ENCODE measurements at regions not wholly inside any gene's neighbourhood (a gene's known extent, or its start where the extent isn't known, plus 50 kb on each side); places are given as distances from the start of the nearest gene placed in this dataset.
"Not testable (repeated sequence)": the region's sequence is repeated elsewhere in the genome, so short reads cannot be mapped to it uniquely, and the experiment has no call there.

DNA sequence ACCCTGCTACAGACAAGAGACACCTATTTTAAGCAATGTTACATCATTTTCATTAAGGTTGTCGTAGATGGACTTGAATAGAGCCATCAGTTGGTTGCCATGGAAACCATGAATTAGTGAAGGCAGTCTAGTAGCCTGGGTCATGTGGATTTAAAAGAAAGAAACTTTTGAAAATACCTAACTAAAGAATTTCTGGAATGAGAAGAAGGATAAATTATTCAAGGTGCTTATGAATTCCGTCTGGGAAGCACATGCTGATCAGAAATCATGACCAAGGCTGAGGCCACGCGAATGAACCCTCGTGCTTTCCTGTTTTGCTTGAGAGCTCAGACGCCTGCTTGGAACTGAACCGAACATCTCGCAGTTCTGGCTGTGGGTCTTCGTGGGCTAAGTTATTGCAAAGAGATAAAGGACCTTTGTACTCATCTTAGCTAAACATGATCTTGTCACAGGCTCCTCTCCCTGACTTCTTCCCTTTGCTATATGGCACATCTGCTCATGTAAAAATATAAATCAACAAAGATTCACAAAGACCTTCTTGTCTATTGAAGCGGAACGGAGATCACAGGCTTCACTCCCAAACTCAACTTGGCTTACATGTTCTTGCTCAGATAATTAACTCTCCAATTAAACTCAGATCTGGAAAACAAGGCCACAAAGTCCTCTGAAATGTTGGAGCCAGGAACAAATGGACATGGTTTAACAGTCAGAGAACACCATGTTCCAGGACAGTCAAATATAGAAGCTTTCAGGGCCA is 140.2 kb downstream of the NUFIP1 start:
- DNase-seq (ENCODE audit: low read depth) = no peak

DNA sequence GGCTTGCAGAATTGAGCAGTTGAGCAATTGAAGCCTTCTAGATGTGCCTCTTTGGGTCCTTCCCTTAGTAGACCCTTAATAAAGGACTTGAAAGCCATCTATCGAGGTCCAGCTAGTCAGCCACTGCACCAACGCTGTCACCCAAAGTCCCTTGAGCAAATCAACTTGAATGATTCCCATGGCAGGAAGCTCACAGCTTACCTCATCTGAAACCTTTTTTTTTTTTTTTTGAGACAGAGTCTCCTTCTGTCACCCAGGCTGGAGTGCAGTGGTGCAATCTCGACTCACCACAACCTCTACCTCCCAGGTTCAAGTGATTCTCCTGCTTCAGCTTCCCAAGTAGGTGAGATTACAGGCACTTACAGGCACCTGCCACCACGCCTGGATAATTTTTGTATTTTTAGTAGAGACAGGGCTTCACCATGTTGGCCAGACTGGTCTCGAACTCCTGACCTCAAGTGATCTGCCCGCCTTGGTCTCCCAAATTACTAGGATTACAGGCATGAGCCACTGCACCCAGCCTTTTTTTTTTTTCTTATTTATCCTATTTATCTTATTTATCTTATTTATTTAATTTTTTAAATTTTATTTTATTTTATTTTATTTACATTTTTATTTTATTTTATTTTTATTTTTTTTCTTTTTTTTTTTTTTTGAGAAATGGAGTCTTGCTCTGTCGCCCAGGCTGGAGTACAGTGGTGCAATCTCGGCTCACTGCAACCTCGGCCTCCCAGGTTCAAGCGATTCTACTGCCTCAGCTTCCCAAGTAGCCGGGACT is 143.8 kb downstream of the NUFIP1 start:
- DNase-seq (ENCODE audit: low read depth) = not testable (repeated sequence)

DNA sequence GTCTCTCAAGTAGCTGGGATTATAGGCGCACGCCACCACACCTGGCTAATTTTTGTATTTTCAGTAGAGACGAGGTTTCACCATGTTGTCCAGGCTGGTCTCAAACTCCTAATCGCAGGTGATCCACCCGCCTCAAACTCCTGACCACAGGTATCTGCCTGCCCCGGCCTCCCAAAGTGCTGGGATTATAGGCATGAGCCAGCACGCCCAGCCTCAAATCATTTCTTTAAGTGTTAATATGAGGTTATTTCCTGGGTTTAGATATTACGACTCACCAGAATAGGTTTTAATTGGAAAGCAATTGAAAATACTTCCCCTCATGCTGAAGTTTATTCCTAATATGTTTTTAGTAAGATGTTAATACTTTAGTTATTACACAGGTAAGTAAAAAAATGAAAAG is 144.5 kb downstream of the NUFIP1 start:
- DNase-seq (ENCODE audit: low read depth) = no peak

DNA sequence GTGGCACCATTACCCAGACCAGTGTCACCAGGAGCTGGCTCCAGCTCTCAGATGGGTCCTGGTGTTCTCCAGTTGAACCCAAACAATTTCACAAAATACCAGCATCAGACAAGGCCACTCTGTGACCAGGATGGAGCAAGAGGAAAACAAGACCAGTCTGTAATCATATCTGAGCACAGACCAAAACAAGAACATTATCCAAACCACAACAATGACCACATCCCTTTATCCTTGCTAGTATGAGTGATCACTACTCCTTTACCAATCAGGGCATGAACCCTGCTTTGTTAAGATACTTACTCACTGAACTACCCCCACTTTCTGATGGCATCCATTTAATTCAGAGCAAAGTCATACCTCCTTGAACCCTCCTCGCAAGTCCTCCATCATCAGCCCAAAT is 145.9 kb downstream of the NUFIP1 start:
- DNase-seq (ENCODE audit: low read depth) = no peak

DNA sequence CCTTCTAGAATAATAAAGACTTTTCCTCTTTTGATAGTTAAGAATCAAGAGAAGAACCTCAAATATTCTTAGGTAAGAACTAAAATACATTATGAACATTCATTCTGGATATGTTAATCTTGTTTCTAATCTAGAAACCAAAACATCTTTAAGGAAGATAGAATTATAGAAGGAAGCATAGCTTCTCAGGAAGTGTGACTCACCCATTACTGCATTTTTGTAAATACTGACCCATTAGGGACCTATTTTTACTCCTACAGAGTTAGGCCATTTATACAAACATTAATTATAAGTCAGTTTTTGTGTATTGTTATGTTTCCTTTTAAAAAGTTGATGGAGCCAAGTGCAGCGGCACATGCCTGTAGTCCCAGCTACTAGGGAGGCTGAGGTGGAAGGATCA is 147.1 kb downstream of the NUFIP1 start:
- DNase-seq (ENCODE audit: low read depth) = no peak

DNA sequence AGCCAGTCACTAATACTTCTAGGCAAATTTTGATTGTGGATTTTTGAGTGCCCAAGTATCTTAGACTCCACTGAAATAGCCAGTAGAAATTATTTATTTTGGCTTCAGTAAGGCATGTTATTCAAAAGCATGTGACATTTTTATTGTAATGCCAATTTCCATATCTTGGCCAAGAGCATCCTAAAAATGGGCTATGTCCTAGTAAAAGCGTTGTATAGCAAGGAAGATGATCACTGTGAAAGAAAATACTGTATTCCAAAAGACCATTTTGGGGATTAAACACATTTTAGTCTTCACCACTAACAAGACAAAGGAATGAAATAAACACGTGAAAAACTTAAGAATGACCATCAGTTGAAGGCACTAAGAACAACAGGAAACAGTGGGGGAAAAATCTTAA is 149.1 kb downstream of the NUFIP1 start:
- no peak for DNase-seq (ENCODE audit: low read depth)

DNA sequence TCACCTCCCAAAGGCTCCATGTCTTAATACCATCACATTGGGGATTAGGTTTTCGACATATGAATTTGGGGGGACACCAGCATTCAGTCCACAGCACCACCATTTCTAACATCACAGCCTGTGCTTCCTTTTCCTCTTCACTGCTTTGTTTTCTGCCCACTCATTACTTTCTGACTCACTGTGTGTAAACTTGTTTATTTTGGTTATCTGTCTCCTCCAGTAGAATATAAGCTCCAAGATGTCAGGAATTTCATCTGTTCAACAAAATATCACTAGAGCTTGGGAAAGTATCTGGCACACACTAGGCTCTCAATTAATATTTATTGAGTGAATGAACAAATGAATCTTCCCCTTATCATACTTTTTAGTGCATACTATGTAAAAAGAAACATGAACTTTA is 152.0 kb downstream of the NUFIP1 start:
- DNase-seq (ENCODE audit: low read depth) = no peak

DNA sequence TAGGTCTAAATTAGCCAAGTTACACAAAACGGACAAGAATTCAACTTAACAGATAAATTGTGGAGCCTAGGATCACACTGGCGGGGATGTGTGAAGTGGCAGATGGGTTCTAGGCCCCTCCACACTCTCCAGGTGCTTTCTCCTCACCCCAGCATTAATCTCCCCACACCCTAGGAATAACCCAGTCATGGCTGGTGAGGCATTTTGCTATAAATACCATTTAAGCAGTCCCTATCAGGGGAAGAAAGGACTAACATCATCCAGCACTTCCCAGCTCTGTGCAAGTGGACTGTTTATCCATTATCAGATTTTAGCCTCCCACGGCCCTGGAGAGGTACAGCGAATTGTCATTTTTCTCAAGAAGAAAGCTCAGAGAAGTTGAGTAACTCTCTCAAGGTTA is 154.9 kb downstream of the NUFIP1 start:
- DNase-seq (ENCODE audit: low read depth) = no peak

DNA sequence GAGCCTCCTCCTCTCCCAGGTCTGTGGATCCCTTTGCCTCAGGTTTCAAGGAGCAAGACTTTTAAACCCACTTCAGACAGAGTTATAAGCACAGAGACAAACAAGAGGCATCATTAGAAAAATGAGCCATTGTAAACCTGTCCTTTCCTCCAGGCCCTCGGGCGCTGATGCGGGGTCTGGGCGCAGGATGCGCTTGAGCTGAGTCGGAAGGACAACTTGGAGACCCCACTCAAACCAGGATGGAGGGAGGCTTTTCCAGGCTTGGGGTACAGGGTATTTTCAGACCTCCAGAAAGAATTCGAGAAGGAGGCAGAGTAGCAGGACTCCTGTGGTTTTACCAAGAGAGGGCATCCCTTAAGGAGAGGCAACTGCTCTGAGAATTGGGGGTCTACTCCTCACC is 155.6 kb downstream of the NUFIP1 start:
- no peak for DNase-seq (ENCODE audit: low read depth)

DNA sequence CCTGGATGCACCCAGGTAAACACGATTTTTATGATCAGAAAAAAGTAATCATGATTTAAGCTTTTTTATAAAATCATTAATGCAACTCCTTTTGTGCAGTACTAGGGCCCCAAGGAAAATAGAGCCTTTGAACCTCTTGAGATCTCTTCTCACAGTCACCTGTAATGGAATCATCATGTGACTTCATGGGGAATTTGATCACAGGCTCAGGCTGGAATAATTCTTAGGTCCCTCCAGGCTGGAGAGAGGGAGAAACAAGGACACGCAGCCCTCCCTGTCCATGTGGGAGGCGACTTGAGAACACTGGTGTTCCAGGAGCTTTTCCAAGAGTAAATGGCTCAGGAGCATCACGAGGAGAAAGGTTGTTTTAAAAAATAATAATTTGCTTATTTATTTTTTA is 156.1 kb downstream of the NUFIP1 start:
- DNase-seq (ENCODE audit: low read depth) = no peak

DNA sequence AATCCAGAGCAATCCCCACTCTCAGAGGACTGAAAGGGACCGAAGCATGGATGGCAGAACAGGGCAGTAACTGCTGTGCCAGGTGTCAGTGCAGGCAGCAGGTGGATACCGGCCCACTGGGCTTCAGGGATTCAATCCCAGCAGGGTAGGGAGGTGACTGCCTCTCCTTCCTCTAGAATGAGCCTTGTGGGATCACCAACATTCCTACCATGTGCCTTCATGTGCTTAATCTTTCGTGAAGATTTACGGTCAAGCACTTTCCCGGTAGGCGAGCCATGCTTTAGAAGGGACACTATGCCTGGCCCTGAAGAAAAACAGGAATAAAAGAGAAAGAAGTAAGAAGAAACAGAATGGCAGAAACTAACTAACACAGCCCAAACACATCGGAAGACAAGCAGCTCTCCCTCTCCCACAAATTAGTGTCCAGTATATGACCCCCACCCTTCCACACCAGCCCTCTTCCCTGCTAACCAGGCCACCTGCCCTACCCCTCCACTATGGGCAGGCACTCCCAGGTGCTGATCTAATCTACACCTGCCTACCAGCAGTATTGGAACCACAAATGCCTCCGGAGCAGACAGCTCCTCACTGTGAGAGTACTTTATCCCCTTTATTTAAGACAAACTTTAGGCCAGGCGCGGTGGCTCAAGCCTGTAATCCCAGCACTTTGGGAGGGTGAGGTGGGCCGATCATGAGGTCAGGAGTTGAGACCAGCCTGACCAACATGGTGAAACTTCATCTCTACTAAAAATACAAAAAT is 162.5 kb downstream of the NUFIP1 start:
- DNase-seq (ENCODE audit: low read depth) = no peak

DNA sequence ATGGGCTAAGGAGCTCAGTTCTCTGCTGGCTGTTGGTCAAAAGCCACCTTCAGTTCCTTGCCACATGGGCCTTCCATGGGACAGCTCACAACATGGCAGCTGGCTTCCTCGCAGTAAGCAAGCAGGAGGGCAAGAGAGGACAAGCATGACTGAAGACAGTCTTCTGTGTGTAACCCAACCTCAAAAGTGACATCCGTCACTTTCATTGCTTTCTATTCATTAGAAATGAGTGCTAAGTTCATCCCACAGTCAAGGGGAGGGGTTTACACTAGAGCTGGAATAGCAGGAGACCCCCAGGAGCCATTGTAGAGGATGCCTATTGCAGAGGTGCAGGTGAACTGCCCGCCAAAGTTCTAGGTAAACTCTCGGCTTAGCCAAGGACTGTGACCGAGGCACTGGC is 163.3 kb downstream of the NUFIP1 start:
- no peak for DNase-seq (ENCODE audit: low read depth)

DNA sequence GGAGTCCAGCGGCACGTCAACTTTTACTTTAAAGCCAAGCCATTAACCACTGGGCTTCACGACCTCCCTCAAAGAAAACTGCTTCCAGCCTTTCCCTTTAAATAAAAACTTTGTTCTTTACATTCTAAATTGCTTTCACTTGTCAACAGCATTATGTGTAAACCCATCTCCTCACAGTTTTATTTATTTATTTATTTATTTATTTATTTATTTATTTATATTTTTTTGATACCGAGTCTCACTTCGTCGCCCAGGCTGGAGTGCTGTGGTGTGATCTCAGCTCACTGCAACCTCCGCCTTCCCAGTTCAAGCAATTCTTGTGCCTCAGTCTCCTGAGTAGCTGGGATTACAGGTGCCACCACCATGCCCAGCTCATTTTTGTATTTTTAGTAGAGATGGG is 165.7 kb downstream of the NUFIP1 start:
- not testable (repeated sequence) for DNase-seq (ENCODE audit: low read depth)

DNA sequence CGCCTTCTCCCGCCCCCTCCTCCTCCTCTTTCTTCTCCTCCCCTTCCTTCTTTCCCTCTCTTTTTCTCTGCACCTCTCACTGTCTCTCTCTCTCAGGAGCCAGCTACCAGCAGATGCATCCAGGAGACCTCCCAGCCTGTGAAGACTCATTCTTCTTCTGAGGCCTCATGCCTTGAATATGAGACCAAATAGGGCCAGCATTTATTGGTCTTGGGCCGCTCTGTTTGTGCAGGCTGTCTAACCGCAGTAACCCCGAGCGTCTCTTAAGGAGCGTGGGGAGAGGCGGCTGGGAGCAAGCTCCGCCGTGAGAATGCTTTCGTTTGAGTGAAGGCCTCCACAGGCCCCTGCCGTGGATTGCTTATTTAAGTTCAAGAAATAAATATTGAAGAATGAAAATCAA is 167.0 kb downstream of the NUFIP1 start:
- no peak for DNase-seq (ENCODE audit: low read depth)

DNA sequence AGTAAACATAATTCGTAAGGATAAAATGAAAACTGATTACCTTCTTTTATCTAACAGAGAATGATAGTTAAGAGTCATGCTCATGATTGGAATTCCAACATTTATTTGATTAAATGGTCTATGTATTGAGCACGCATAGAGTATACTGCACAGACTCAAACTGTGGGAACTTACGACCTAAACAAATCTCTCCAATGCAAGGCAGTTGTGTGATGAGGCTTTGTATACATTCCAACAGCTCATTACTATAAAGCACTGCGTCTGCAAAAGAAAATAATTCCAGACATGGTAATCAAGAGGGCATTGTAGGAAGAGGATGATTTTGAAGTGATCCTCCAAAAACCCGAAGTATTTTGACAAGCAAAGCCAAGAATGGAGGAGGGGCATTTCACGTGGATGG is 169.5 kb downstream of the NUFIP1 start:
- DNase-seq (ENCODE audit: low read depth) = no peak

DNA sequence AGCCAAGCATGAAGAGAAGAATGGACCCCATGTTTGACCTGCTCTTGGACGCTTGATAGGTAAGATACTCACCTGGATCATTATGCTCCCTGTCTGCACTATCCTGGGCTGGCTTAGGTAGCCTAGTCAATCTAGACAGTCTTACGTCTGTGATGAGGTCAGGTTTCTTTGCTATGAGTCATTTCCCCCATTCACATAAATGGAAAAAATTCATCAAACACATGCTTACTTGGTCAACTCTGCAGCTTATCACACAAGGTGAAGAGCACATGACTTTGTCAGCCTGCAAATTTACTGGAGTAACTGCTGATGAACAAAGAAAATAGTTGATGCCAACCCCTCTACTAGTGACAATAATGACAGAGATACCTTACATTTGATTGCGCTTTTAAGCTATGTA is 170.0 kb downstream of the NUFIP1 start:
- no peak for DNase-seq (ENCODE audit: low read depth)

DNA sequence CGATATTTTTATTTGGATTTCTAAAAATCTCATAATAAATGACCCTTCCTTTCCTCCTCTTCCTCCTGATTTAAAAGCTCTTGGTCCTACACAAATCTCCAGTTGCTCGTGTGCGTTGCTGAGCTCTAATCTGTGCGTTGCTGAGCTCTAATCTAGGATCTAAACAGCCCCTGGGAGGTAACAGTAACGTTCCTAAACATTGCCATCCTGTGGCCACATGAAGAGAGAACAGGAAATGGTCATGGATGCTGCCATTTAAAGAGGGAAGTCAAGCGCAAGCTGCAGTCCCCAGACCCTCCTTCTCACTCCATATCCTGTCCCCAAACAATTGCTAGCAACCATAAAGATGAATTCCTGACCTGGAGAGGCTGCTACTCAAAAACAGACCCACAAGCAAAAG is 170.8 kb downstream of the NUFIP1 start:
- no peak for DNase-seq (ENCODE audit: low read depth)

DNA sequence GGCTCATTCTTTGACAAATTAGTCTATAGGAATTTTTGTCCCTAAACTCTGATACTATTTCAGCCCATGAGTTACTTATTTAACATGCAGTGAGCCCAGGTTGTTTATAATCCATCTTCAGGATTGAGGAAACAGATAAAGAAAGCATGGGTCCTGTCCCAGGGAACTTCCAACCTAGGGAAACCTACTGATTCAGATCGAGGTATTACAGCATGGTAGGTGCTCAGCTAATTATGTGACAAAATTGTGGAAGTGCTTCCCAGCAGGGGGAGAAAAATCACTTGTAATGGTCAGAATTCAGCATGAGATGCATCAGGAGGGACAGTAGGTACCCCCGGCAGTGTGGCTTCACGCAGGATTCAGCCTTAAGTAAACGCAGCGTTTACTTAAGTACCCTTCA is 171.3 kb downstream of the NUFIP1 start:
- no peak for DNase-seq (ENCODE audit: low read depth)

DNA sequence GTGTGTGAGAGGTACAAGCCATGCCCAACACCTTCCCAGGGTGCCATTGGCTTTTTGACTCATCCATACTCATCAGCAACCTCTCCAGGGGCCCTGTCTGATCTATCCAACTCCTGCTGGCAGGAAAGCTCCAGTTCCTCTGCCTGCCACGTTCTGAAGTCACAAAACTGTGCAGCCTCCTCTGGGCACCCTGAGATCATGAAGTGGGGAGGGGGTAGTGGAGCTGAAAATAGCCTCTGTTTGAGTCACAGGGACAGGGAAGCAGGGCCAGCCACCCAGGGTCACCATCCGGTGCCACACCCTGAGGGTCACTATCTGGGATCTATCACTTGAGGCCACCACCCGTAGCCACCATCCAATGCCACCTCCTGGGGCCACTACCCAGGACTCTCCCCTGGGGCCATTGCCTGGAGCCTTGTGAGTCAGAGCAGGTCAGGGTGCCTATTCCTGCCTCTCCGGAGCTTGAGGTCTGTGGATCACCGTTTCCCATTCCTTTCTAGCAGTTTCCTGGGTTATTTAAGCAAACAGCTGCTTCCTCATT is 172.1 kb downstream of the NUFIP1 start:
- no peak for DNase-seq (ENCODE audit: low read depth)

DNA sequence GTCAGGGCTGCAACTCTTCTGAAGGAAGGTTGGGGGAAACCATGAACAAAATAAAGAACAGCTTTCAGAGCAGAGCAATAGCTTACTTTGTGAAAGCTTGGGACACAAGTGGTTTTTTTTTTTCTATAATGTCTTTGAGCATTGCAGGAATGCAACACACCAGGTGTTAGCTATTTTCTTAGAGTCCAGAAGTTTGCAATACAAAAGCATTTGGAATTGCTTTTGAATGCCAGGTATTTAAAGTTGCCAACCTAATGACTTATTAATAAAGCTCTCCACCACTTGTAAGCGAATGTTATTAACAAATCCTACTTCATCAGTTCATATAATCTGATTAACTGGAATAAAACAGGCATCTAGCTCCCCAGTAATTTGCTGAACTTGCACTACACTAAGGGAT is 172.6 kb downstream of the NUFIP1 start:
- no peak for DNase-seq (ENCODE audit: low read depth)

DNA sequence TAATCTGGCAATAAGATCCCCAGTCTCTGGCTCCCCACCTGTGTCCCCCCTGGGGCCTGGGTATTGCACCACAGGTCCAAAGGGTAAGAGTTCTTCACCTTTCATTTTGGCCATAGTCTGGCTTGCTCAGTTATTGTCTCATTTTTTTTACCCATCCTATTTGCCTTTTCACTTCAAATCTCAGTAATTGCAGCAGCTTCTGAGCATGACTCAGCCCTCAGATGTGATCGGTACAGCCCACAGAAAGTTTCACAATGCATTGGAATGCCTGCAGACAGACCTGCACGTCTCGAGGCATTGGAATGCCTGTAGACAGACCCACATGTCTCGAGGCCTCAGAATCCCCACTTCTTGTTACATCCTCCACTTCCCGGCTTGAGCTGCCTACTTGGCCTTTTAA is 173.6 kb downstream of the NUFIP1 start:
- peak; percentile 4 for DNase-seq (ENCODE audit: low read depth)

DNA sequence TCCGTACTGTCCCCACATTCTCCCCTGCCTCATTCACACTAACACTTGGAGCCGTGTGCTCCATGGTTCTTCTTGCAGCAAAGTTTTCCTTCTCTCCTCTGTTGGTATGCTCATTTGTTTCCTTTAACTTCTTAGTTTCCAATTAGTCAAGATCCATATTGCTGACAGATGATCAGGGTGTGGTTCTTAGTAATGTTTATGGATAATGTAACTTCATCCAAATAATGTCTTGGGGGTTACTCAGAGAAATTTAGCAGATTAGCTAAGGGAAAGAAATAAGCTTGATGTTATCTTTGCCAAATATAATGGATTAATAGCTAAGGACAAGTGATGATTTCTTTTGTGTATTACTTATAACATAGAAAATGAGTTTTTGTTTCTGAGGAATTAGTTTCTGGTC is 174.4 kb downstream of the NUFIP1 start:
- no peak for DNase-seq (ENCODE audit: low read depth)

DNA sequence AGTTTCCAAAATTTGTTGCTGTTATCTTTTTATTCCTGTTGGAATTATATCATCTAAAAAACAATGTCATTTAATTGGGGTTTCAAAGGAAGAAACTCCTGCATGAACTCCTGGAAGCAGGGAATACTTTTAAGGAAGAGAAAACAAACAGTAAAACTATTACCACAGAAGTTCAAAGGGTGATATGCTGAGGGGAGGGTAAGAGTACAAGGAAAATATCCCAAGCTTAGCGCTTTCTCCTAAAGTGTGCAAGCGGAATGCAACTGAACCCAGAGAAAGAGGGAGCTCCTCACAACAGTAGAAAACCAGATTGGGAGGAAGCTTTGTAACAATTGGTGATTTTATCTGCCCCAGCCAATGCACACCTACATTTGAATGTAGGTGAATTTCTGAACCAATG is 175.1 kb downstream of the NUFIP1 start:
- DNase-seq (ENCODE audit: low read depth) = no peak

All from stimulated activated CD4-positive, alpha-beta T cell treated with anti-CD3 and anti-CD28 coated beads, Interleukin-2, amount 100 ng/mL, for 4 hours (primary cell).